ENCODE measurements at regions not wholly inside any gene's neighbourhood (a gene's known extent, or its start where the extent isn't known, plus 50 kb on each side); places are given as distances from the start of the nearest gene placed in this dataset.

GRCh38 chr21:15327637-15328265, 263.0 kb upstream of the NRIP1 start:
- DNase-seq = no peak

DNA sequence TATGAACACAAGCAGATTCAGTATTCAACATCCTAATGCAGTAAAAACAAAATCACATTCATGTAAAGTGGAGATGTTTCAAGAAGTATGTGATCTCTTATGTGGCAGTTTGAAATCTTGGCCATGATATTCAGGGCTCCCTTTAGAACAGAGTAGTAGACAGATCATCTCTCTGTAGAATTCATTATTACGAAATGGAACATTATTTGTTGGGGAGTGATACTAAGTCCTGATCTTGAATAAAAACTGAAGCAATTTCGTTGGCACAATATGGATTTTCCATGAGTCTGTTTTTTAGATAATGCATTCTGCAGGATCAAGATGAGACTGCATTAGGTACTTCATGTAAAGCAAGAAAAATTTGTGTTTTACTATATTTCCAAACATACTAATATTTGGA, 264.4 kb upstream of the NRIP1 start:
- no peak for DNase-seq

DNA sequence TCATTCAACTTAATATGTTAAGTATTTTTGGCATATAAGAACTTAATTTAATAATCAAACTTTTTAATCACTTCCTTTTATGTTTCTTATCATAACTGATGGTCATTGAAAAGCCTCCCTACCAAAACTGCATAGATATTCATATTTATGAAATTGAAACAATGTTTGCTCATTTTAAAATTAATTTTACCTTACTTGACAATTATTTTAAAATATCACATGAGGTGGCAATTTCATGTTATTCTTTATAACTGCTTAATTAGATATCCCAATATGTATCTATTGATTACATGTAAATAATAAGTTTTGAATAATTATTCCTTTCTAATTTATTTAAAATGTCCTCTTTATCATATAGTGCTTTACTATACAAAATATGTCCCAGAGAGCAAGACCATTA, 266.1 kb upstream of the NRIP1 start:
- DNase-seq = no peak

GRCh38 chr21:15332572-15332971, 267.8 kb upstream of the NRIP1 start:
- DNase-seq = no peak

DNA sequence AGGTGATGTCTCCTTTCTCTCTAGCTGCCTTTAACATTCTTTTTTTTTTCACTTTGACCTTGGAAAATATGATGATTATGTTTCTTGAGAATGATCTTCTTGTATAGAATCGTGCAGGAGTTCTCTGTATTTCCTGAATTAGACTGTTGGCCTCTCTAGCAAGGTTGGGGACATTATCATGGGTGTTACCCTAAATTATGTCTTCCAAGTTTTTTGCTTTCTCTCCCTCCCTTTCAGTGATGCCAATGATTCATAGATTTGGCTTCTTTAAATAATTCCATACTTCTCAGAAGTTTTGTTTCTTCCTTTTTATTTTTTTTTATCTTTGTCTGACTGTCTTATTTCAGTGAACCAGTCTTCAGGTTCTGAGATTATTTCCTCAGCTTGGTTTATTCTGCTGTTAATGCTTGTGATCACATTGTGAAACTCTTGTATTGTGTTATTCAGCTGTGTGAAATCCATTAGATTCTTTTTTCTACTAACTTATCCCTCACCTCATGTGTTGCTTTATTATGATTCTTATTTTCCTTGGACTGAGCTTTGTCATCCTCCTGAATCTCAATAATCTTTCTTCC, 268.4 kb upstream of the NRIP1 start:
- DNase-seq = no peak

DNA sequence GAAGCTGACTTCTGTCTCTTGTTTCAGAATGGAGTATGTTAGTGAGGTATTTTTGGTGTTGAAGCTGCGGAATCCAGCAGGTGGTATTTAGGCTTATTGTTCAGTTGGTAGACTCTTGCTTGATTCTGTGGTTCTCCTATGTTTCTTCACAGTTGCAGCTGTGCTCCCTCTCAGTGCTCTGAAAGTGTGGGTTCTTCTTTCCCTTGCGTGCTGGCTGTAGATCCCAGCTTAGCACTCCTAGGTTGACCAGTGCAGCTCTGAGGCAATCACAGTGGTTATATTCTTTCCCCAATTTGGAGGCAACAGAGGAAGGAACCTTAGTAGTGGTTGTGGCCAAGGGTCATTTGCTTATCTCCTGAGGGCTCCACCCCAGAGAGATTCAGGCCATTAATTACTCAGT, 269.2 kb upstream of the NRIP1 start:
- no peak for DNase-seq

- no peak for DNase-seq
Measured at GRCh38 chr21:15343066-15343465, 278.3 kb upstream of the NRIP1 start.

GRCh38 chr21:15352009-15352408, 287.2 kb upstream of the NRIP1 start:
- DNase-seq = no peak

DNA sequence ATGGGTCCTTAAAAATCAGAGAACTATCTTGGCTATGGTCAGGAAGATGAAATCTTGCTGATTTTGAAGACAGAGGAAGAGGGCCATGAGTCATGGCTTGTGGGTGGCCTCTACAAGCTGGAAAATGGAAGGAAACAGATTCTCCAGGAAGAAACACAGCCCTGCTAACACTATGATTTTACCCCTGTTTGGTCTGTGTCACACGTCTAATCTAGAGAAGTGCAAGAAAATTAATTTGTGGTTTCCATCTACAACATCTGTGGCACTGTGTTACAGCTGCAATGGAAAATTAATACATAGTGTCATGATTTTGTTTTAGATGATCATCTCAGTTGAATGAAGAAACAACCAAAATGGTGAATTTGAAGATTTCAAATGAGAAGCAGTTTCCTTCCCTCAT, 288.7 kb upstream of the NRIP1 start:
- DNase-seq = no peak

GRCh38 chr21:15354516-15354915, 289.7 kb upstream of the NRIP1 start:
- DNase-seq = no peak

DNA sequence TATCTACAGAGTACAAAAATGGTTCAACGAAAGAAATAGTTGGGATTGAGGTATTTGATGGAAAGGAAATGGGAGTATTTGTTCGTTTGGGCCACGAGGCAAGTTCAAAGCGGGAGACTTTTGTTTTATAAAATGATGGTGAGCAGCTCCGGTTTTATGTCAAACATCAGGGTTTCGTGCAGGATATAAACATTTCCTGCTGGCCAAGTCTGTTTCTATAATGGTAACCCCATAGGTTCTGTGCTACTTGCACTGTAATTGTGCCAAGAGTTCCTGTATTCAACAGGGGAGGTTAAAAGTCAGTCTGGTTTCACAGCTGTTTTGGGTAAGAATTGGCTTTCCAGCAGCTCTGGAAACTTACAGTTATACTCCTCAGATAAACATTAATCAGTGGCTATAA, 290.3 kb upstream of the NRIP1 start:
- no peak for DNase-seq

DNA sequence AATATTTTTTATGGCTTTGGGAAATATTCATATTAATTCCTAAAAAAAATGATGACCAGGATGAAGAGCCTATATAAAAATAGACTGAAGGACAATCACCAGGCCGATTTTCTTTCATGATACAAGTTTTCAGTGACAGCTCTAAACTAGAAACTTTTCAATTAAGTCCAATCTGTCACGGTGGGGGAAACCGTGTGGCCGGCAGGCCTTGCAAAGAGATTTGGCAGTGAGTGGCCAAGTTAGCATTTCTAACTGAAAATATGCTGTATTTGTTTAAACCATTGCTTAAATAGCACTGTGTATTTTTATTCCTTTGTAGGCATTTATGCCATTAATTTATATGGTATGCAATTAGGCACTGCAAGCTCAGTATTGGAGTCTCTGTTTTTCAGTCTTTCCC, 294.5 kb upstream of the NRIP1 start:
- no peak for DNase-seq

- DNase-seq = no peak
Measured at GRCh38 chr21:15362458-15362857, 297.7 kb upstream of the NRIP1 start.

- DNase-seq = no peak
Measured at GRCh38 chr21:15363921-15364320, 299.1 kb upstream of the NRIP1 start.

DNA sequence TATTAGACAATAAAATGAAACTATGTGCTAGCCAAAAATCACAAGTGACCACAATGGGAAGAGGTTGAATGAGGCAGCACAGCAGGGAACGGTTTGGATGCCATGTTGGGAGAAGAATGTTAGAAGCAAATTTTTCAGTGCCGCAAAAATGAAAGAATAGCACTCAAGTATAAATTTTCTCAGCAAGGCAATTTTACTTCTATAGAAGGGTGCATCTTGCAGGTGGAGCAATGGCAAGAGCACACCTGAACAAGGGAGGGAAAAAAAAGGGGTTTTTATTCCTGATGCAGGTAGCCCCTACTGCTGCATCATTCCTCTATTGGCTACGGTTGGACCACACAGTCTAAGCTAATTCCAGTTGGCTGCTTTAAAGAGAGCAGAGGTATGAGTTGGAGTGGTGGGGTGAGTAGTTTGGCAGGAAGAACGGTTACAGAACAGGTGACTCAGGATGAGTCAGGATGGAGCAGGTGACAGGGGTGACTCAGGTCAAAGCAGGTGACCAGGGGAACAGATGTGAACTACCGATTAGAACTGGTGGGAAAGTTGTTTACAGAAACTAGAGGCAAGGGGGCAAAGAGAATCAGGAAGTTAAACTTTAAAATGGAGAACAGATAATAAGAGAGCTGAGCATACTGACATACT, 301.1 kb upstream of the NRIP1 start:
- DNase-seq = no peak

DNA sequence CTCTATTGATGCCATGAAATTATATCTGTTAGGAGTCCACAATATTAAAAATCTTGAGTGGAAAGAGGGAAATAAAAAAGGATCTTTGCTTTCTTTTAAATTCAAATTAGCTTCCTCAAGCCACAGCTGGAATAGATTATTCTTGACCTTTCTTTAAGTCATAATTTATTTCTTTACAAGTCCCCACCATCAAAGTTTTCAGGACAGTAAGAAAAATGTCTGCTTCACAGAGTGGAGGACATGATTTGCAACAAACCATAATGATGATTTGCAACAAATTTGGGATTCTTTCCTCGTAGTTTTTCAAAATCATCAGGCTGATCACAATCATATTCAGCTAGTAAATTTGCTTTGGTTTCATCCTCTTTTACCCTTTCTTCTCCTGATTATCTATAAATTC, 301.8 kb upstream of the NRIP1 start:
- no peak for DNase-seq

DNA sequence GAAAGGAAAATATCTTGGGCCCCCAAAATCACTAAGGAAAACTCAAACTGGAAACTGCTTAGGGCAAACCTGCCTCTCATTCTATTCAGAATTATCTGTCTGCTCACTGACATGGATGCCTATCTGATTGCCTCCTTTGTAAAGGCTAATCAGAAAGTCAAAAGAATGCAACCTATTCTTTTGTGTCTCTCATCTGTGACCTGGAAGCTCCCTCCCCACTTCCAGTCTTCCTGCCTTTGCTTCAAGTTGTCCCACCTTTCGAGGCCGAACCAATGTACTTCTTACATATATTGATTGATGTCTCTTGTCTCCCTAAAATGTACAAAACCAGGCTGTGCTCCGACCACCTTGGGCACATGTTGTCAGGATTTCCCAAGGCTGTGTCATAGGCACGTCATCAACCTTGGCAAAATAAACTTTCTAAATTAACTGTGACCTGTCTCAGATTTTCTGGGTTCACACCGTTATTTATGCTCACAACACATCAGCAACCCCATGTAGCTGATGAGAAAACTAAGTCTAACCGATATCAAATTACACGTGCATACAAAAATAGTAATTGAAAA, 302.3 kb upstream of the NRIP1 start:
- no peak for DNase-seq

GRCh38 chr21:15370462-15370975, 305.7 kb upstream of the NRIP1 start:
- no peak for DNase-seq

GRCh38 chr21:15373941-15374340, 309.1 kb upstream of the NRIP1 start:
- DNase-seq = no peak

DNA sequence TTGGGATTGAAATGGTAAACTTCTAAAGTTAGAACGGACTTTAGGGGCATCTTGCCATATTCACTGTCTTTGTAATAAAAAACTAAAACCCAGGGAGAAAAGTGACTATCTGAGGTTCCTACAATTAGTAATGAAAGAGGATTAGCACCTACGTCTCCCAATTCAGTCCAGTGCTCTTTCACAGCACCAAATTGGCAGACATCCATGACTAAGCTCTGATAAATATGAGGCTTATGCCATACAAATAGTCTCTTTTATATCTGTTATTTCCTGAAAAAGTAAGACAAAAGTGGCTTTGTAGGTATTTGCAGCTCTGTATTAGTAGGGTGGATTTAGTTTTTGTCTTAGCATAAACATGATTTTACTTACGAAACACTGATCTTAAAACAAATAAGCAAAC, 315.0 kb upstream of the NRIP1 start:
- DNase-seq = no peak

DNA sequence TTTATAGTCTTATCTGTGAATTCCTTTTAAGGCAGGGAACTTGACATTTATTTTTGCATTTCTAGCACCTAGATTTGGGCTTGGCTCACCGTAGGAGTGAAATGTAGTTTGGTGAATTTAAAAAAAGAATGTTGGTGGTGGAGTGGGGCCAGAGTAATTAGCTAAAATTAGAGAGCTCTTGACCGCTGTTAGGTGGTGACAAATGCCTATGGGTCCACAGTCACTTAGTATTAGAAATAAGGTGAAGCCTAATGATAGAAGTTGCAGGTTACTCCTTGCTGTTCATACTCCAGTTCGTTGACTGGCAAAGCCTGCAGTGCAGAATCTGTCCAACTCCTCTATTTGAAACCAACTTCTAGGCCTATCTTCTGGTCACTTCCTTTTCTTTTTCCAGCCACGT, 318.8 kb upstream of the NRIP1 start:
- DNase-seq = no peak

DNA sequence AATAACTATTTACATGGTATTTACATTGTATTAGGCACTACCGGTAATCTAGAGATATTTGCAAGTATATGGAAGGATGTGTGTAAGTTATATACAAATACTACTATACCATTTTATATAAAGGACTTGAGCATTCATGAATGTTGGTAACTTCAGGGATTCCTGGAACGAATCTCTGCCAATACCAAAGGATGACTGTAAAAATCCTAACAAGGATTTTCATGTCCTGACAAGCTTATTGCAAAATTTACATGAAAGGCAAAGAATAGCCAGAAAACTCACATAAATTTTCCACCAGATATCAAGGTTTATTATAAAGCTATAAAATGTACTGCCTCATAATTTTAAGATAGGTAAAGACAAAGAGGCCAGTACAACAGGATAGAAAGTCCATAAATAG, 325.2 kb upstream of the NRIP1 start:
- DNase-seq = no peak

DNA sequence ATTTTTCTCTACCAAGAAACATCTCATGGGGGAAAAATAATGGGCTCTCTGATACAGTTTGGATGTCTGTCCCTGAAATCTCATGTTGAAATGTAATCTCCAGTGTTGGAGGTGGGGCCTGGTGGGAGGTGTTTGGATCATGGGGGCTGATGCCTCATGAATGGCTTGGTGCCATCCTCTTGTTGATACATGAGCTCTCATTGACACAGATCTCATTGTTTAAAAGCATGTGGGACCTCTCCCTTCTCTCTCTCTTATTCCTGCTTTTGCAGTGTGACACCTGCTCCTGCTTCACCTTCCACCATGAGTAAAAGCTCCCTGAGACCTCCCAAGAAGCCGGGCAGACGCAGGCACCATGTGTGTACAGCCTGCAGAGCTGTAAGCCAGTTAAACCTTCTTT, 332.5 kb upstream of the NRIP1 start:
- no peak for DNase-seq

- no peak for DNase-seq
Measured at GRCh38 chr21:15400905-15401304, 328.9 kb upstream of the USP25 start.

Data from right hindlimb (tissue), 1 donor.